ENCODE measurements at regions not wholly inside any gene's neighbourhood (a gene's known extent, or its start where the extent isn't known, plus 50 kb on each side); places are given as distances from the start of the nearest gene placed in this dataset.

DNA sequence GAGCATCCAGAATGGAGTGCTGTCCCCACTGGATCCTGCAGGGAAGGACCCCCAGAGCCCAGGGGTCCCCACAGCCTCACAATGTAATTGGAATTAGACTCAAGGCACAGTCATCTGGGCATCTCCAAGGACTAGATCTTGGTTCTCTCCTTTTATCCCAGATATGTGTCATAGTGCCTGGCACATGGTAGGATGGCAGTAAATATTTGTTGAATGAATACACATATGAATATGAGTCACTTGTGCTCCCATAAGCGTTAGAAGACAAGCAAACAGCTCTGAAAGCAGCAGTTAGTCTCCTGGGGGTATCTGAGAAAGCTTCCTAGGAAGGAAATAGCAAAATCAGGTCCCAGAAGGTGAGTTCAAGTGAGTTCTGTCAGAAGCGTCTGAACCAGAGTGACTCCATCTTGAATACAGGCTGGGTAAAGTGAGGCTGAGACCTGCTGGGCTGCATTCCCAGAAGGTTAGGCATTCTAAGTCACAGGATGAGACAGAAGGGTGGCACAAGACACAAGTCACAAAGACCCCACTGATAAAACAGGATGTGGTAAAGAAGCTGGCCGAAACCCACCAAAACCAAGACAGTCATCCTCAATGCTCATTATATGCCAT is 234.1 kb upstream of the ID2 start:
- Histone ChIP-seq H3K4me1 (ENCODE audit: low read length) (peaks cover 5% of the 10 kb centered on the region), H3K4me3 (ENCODE audit: low read length) (no peak overlapping the region), H3K9me2 (replicated peaks; ENCODE audit: insufficient read depth, low read length) (no peaks in the 10 kb centered on the region), H3K27me3 (ENCODE audit: low read length) (no peaks in the 10 kb centered on the region), H2AFZ (ENCODE audit: low read length) (no peak overlapping the region), H3K4me2 (ENCODE audit: low read depth, low read length, poor library complexity, severe bottlenecking) (no peak overlapping the region), H3K27ac (ENCODE audit: low read length) (no peak overlapping the region), H3K79me2 (ENCODE audit: low read length) (no peaks in the 10 kb centered on the region), H3K9me3 (ENCODE audit: low read length) (no peaks in the 10 kb centered on the region), H3K9ac (ENCODE audit: low read length) (no peak overlapping the region), H4K20me1 (ENCODE audit: insufficient read depth, low read depth, low read length) (no peaks in the 10 kb centered on the region), H3K36me3 (ENCODE audit: insufficient read depth, low read length) (no peaks in the 10 kb centered on the region)
- no peak for DNase-seq

GRCh38 chr2:8448824-8449556 is 232.9 kb upstream of the ID2 start:
- no peaks in the 10 kb centered on the region for H3K9me2 ChIP-seq (replicated peaks; ENCODE audit: insufficient read depth, low read length)
- H3K4me3 ChIP-seq (ENCODE audit: low read length): no peak overlapping the region
- no peaks in the 10 kb centered on the region for H4K20me1 ChIP-seq (ENCODE audit: insufficient read depth, low read depth, low read length)
- H3K27me3 ChIP-seq (ENCODE audit: low read length): no peaks in the 10 kb centered on the region
- no peak overlapping the region for H3K4me2 ChIP-seq (ENCODE audit: low read depth, low read length, poor library complexity, severe bottlenecking)
- no peaks in the 10 kb centered on the region for H3K79me2 ChIP-seq (ENCODE audit: low read length)
- H2AFZ ChIP-seq (ENCODE audit: low read length): no peak overlapping the region
- no peaks in the 10 kb centered on the region for H3K9me3 ChIP-seq (ENCODE audit: low read length)
- H3K9ac ChIP-seq (ENCODE audit: low read length): no peak overlapping the region
- DNase-seq: no peak
- H3K36me3 ChIP-seq (ENCODE audit: insufficient read depth, low read length): no peaks in the 10 kb centered on the region
- no peaks in the 10 kb centered on the region; the same call in 1 of the 2 replicates for H3K4me1 ChIP-seq (ENCODE audit: low read length)
- no peak overlapping the region for H3K27ac ChIP-seq (ENCODE audit: low read length)

DNA sequence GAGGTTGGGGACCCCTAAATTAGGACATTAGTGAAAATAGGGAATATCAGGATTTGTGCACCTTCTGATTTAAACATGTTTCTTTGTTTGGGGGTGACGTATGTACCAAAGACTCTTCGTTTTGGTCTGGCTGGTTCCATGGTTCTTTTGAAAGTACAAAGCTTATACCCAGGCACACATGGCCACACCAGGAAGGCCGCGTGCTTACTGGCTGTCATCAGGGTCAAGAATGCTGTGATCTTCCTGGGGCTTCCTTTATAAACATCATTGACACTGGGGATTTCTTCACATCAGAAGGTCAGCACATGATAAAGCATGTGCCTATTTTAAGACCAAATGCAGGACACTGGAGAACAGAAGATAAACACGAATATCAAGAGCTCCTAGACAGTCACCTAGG is 230.6 kb upstream of the ID2 start:
- Histone ChIP-seq H3K9ac (ENCODE audit: low read length) (no peak overlapping the region), H3K27ac (ENCODE audit: low read length) (no peak overlapping the region), H3K4me3 (ENCODE audit: low read length) (no peak overlapping the region), H4K20me1 (ENCODE audit: insufficient read depth, low read depth, low read length) (no peaks in the 10 kb centered on the region), H3K9me2 (replicated peaks; ENCODE audit: insufficient read depth, low read length) (no peaks in the 10 kb centered on the region), H3K9me3 (ENCODE audit: low read length) (no peaks in the 10 kb centered on the region), H3K4me2 (ENCODE audit: low read depth, low read length, poor library complexity, severe bottlenecking) (no peak overlapping the region), H2AFZ (ENCODE audit: low read length) (no peak overlapping the region), H3K36me3 (ENCODE audit: insufficient read depth, low read length) (no peaks in the 10 kb centered on the region), H3K79me2 (ENCODE audit: low read length) (no peaks in the 10 kb centered on the region), H3K27me3 (ENCODE audit: low read length) (no peaks in the 10 kb centered on the region), H3K4me1 (ENCODE audit: low read length) (no peaks in the 10 kb centered on the region)
- no peak for DNase-seq

DNA sequence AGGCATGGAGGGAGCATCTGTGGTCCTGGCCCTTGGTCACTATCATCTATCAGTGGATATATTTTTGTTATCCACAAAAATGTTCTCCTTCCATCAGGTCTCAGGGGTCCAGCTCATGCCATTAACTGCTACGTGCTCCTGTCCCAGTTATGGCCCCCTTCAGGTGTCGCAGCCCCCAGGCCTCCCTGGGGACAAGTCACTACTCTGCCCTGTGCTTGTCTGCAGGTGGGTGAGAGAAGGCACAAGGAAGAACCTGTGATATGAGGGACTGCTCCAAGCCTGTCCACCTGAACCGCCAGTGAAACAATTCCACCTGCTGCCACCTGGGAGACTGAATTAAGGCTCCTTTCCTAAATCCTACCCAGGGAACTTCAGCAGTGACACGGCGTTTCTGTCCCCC is 229.6 kb upstream of the ID2 start:
- DNase-seq: no peak
- H3K9ac ChIP-seq (ENCODE audit: low read length): no peak overlapping the region
- no peaks in the 10 kb centered on the region for H3K79me2 ChIP-seq (ENCODE audit: low read length)
- H3K9me2 ChIP-seq (replicated peaks; ENCODE audit: insufficient read depth, low read length): no peaks in the 10 kb centered on the region
- no peak overlapping the region for H3K4me2 ChIP-seq (ENCODE audit: low read depth, low read length, poor library complexity, severe bottlenecking)
- H3K4me1 ChIP-seq (ENCODE audit: low read length): no peaks in the 10 kb centered on the region
- H3K36me3 ChIP-seq (ENCODE audit: insufficient read depth, low read length): no peaks in the 10 kb centered on the region
- no peak overlapping the region for H3K4me3 ChIP-seq (ENCODE audit: low read length)
- no peak overlapping the region for H3K27ac ChIP-seq (ENCODE audit: low read length)
- no peak overlapping the region for H2AFZ ChIP-seq (ENCODE audit: low read length)
- H3K27me3 ChIP-seq (ENCODE audit: low read length): no peaks in the 10 kb centered on the region
- H3K9me3 ChIP-seq (ENCODE audit: low read length): no peaks in the 10 kb centered on the region
- no peaks in the 10 kb centered on the region for H4K20me1 ChIP-seq (ENCODE audit: insufficient read depth, low read depth, low read length)

DNA sequence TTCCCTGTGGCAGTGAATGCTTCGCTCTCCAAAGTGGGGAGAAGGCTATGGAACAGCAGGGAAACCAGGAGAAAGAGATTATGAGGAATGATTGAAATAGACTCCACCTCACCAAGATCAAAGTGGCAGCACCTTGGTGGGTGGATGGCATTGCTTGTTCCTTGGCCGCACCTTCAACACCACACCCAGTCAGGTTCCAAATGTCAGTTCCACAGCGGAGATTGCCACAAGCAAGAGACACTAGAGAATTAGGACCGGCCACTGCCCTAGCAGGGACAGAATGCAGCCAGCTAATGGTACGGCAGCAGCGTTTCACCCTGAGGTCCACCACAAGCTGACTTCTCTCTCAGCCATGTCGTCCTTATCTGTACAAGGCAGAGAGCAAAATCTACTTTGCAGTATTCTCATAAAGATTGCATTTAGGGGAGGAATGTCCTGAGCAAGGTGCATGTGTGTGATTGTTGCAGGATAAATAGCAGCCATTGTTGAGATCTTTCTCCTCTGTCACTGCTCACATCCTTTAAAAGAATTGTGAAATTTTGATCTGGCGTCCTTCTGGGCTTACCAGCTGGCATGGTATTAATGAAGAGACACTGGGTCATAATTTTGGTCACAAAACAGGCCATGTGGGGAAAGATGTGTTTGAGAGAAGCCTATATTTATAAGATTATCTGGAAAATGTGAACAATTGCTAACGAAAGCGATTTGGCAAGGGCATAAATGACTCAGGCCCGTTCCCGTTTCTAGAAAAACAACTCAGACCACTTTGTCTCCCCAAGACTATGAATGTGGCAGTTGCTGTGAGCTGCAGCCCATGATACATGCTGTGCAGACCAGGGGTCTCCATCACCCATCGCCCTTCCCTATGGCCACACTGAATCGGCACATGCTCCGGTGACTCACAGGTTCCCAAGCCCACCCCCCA is 228.6 kb upstream of the ID2 start:
- H3K9ac ChIP-seq (ENCODE audit: low read length): no peak overlapping the region
- H3K9me3 ChIP-seq (ENCODE audit: low read length): no peaks in the 10 kb centered on the region
- DNase-seq: no peak
- no peak overlapping the region for H3K4me2 ChIP-seq (ENCODE audit: low read depth, low read length, poor library complexity, severe bottlenecking)
- no peaks in the 10 kb centered on the region for H3K27me3 ChIP-seq (ENCODE audit: low read length)
- H3K4me3 ChIP-seq (ENCODE audit: low read length): no peak overlapping the region
- no peak overlapping the region for H3K27ac ChIP-seq (ENCODE audit: low read length)
- no peaks in the 10 kb centered on the region for H3K79me2 ChIP-seq (ENCODE audit: low read length)
- no peaks in the 10 kb centered on the region for H3K36me3 ChIP-seq (ENCODE audit: insufficient read depth, low read length)
- no peaks in the 10 kb centered on the region for H4K20me1 ChIP-seq (ENCODE audit: insufficient read depth, low read depth, low read length)
- H3K9me2 ChIP-seq (replicated peaks; ENCODE audit: insufficient read depth, low read length): no peaks in the 10 kb centered on the region
- H2AFZ ChIP-seq (ENCODE audit: low read length): no peak overlapping the region
- no peaks in the 10 kb centered on the region for H3K4me1 ChIP-seq (ENCODE audit: low read length)

DNA sequence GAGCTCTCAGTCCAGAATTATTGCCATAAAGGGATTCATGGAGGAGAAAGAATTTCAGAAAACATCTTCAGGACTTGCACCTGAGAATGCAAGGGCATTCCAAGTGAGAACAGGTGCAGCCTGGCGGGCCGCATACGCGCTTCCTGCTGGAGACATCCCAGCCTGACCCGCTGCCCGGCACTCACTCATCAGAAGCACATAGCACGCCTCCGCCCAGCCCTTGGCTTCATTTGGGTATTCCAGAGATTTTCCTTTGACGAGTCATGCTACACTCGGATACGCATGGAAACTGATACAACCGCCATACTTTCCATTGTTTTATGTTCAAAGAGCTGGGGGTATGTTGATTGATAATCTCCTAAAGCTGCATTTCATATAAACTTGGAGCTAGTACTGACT is 228.0 kb upstream of the ID2 start:
- Histone ChIP-seq H3K27ac (ENCODE audit: low read length) (no peak overlapping the region), H4K20me1 (ENCODE audit: insufficient read depth, low read depth, low read length) (no peaks in the 10 kb centered on the region), H2AFZ (ENCODE audit: low read length) (no peak overlapping the region), H3K79me2 (ENCODE audit: low read length) (no peaks in the 10 kb centered on the region), H3K9me3 (ENCODE audit: low read length) (no peaks in the 10 kb centered on the region), H3K4me2 (ENCODE audit: low read depth, low read length, poor library complexity, severe bottlenecking) (no peak overlapping the region), H3K4me1 (ENCODE audit: low read length) (no peaks in the 10 kb centered on the region), H3K27me3 (ENCODE audit: low read length) (no peaks in the 10 kb centered on the region), H3K9ac (ENCODE audit: low read length) (no peak overlapping the region), H3K9me2 (replicated peaks; ENCODE audit: insufficient read depth, low read length) (no peaks in the 10 kb centered on the region), H3K36me3 (ENCODE audit: insufficient read depth, low read length) (no peaks in the 10 kb centered on the region), H3K4me3 (ENCODE audit: low read length) (no peak overlapping the region)
- DNase-seq: no peak

DNA sequence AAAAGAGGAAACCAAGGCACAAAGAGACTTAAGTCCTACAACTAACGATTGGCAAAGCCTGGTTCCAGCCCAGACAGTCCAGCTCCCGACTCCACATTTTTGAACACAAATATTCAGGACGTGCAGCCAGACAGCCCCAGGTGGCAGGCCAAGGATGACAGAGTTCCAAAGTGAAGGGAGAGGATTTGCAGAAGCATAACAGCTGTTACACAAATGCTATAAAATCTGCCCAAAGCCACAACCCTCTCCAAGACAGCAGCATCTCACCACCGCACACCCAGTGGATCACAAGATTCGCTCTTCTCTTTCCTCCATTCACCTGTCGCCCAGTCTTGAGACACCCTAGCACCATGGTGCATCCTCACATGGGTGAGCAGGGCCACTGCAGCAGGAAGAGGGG is 227.1 kb upstream of the ID2 start:
- Histone ChIP-seq H3K9me3 (ENCODE audit: low read length) (no peaks in the 10 kb centered on the region), H4K20me1 (ENCODE audit: insufficient read depth, low read depth, low read length) (no peaks in the 10 kb centered on the region), H3K36me3 (ENCODE audit: insufficient read depth, low read length) (no peaks in the 10 kb centered on the region), H3K27ac (ENCODE audit: low read length) (no peak overlapping the region), H3K27me3 (ENCODE audit: low read length) (no peaks in the 10 kb centered on the region), H3K4me1 (ENCODE audit: low read length) (no peaks in the 10 kb centered on the region), H3K9me2 (replicated peaks; ENCODE audit: insufficient read depth, low read length) (no peaks in the 10 kb centered on the region), H2AFZ (ENCODE audit: low read length) (no peak overlapping the region), H3K4me3 (ENCODE audit: low read length) (no peak overlapping the region), H3K4me2 (ENCODE audit: low read depth, low read length, poor library complexity, severe bottlenecking) (no peak overlapping the region), H3K79me2 (ENCODE audit: low read length) (no peaks in the 10 kb centered on the region), H3K9ac (ENCODE audit: low read length) (no peak overlapping the region)
- DNase-seq: no peak

All from Karpas-422 (cell line).